ENCODE measurements at regions not wholly inside any gene's neighbourhood (a gene's known extent, or its start where the extent isn't known, plus 50 kb on each side); places are given as distances from the start of the nearest gene placed in this dataset.

- ChIA-PET POLR2A (no interaction called here), RAD21 (ENCODE audit: unreplicated experiment) (no interaction called here), CTCF (interaction anchor here (1.0 kb wide), 1 partner anchor 53 kb away, joined by 3 read pairs; no protein-coding TSS in a partner anchor), SMC1A (ENCODE audit: uncharacterized antibody, unreplicated experiment) (no interaction called here)
- H3K79me2 ChIP-seq (ENCODE audit: control insufficient read depth, insufficient read depth, low read length), result no peaks in the 10 kb centered on the region
- H3K4me3 ChIP-seq, result no peak overlapping the region
- BruUV-seq (replicated peaks), result no TSS peak
- intact Hi-C loops (cut with micrococcal nuclease; ENCODE audit: unreplicated experiment) (no loop called here), in situ Hi-C loops (cut with MboI) (no loop called here)
- H3K27ac ChIP-seq (ENCODE audit: control insufficient read depth, insufficient read depth), result no peak overlapping the region
- no peaks in the 10 kb centered on the region for H3K4me1 ChIP-seq (ENCODE audit: control insufficient read depth, insufficient read depth, low read length)
- H2AFZ ChIP-seq (ENCODE audit: control insufficient read depth, low read depth, low read length), result no peak overlapping the region
- H3K4me2 ChIP-seq (ENCODE audit: control insufficient read depth, insufficient read depth), result no peak overlapping the region
- no peak overlapping the region for H3K9ac ChIP-seq (ENCODE audit: control insufficient read depth, insufficient read depth, low read length)
- WGBS (ENCODE audit: insufficient coverage, insufficient replicate concordance, low lambda C conversion rate, missing lambda C conversion rate), result 0% methylated on average over 1 of the region's 1 CpG
- FAIRE-seq (no peak), ATAC-seq (no peak), DNase-seq (ENCODE audit: low read depth, low spot score) (no peak)
- TF ChIP-seq CBFB (IDR thresholded peaks at IDR 0.05; ENCODE audit: low read depth) (no peak), SUZ12 (IDR thresholded peaks at IDR 0.05; ENCODE audit: unreplicated experiment) (no peak), SMC3 (IDR thresholded peaks at IDR 0.05; ENCODE audit: borderline replicate concordance, low read length) (no peak), STAT1 (conservative IDR thresholded peaks at IDR 0.05) (no peak), HDGF (IDR thresholded peaks at IDR 0.05) (no peak), PML (IDR thresholded peaks at IDR 0.05; ENCODE audit: low read length) (no peak), USF2 (IDR thresholded peaks at IDR 0.05; ENCODE audit: borderline replicate concordance, low read depth, low read length) (no peak), IKZF2 (IDR thresholded peaks at IDR 0.05) (no peak), KDM1A (IDR thresholded peaks at IDR 0.05; ENCODE audit: borderline replicate concordance) (no peak), ZNF207 (IDR thresholded peaks at IDR 0.05; ENCODE audit: borderline replicate concordance) (no peak), ZSCAN29 (IDR thresholded peaks at IDR 0.05) (no peak), TARDBP (IDR thresholded peaks at IDR 0.05; ENCODE audit: borderline replicate concordance) (no peak), NFIC (IDR thresholded peaks at IDR 0.05; ENCODE audit: low read depth, low read length) (no peak), TAF1 (IDR thresholded peaks at IDR 0.05; ENCODE audit: borderline replicate concordance, low read depth, low read length) (no peak), E4F1 (IDR thresholded peaks at IDR 0.05; ENCODE audit: borderline replicate concordance, partially characterized antibody) (no peak), ATF2 (IDR thresholded peaks at IDR 0.05; ENCODE audit: low read length) (no peak), RELA (IDR thresholded peaks at IDR 0.05; ENCODE audit: borderline replicate concordance, partially characterized antibody) (no peak), POLR2AphosphoS5 (IDR thresholded peaks at IDR 0.05; ENCODE audit: low read length) (no peak)
- no peaks in the 10 kb centered on the region for H3K36me3 ChIP-seq (ENCODE audit: control insufficient read depth in 2 of 2, insufficient read depth in 2 of 2, low read length in 1 of 2)
- no peaks in the 10 kb centered on the region for H3K9me3 ChIP-seq (replicated peaks; ENCODE audit: control insufficient read depth, insufficient read depth, low read length)
- H4K20me1 ChIP-seq (ENCODE audit: control insufficient read depth, insufficient read depth), result no peaks in the 10 kb centered on the region
- H3K27me3 ChIP-seq (replicated peaks in 1 of 2; ENCODE audit: control insufficient read depth in 2 of 2, insufficient read depth in 2 of 2, low read length in 1 of 2), result no peaks in the 10 kb centered on the region
Observed at GRCh38 chr1:216997831-216998230, 274.6 kb upstream of the ESRRG start.

All from GM12878 (cell line).